CD14-positive monocyte (primary cell): ENCODE measurements at regions not wholly inside any gene's neighbourhood (a gene's known extent, or its start where the extent isn't known, plus 50 kb on each side); places are given as distances from the start of the nearest gene placed in this dataset.

Experiments used
- DNase-seq, 3 donors: peaks; one replicate each; pipeline ENCODE4 v3.0.0-alpha.2; 2011 to 2022
- H2AFZ ChIP-seq: 2 replicates; pipeline ENCODE4 v1.6.0; 2012; ENCODE audit warnings: mild to moderate bottlenecking, low read depth, low read length, inconsistent platforms; ENCODE audit not compliant: insufficient read depth, poor library complexity, severe bottlenecking
- H3K27ac ChIP-seq, 2 donors: 1 replicate in 1 of 2; 2 replicates in 1 of 2; pipeline ENCODE4 v1.5.1; 2012 to 2013; ENCODE audit warnings: low read length in 2 of 2, control low read depth in 1 of 2, inconsistent platforms in 1 of 2, low read depth in 1 of 2, mild to moderate bottlenecking in 1 of 2
- H3K27me3 ChIP-seq, 2 donors: one replicate each; pipeline versions ENCODE4 v1.6.0 to v1.6.1; 2011 to 2013; ENCODE audit warnings: low read length in 2 of 2; ENCODE audit not compliant: control insufficient read depth in 2 of 2, insufficient read depth in 2 of 2
- H3K36me3 ChIP-seq, 2 donors: replicated peaks in 1 of 2; 1 replicate in 1 of 2; 2 replicates in 1 of 2; pipeline versions ENCODE4 v1.5.1 to v1.6.1; 2012 to 2013; ENCODE audit warnings: low read length in 2 of 2, control low read depth in 1 of 2, inconsistent platforms in 1 of 2, mild to moderate bottlenecking in 1 of 2; ENCODE audit not compliant: insufficient read depth in 2 of 2, control insufficient read depth in 1 of 2
- H3K4me1 ChIP-seq, 2 donors: 1 replicate in 1 of 2; 2 replicates in 1 of 2; pipeline versions ENCODE4 v1.5.1 to v1.6.1; 2012 to 2013; ENCODE audit warnings: low read length in 2 of 2, control low read depth in 1 of 2, inconsistent platforms in 1 of 2, mild to moderate bottlenecking in 1 of 2, moderate library complexity in 1 of 2; ENCODE audit not compliant: insufficient read depth in 2 of 2, control insufficient read depth in 1 of 2
- H3K4me2 ChIP-seq: replicated peaks from 2 replicates; pipeline ENCODE3; 2012; ENCODE audit warnings: low read length, moderate library complexity, mild to moderate bottlenecking; ENCODE audit not compliant: poor library complexity, severe bottlenecking; ENCODE audit errors: extremely low read depth
- H3K4me3 ChIP-seq, 3 experiments: fragments of 200-600 bp in 1 of 3; sonication (generic) in 1 of 3; replicated peaks in 1 of 3; 1 replicate in 2 of 3; 2 replicates in 1 of 3; pipeline ENCODE4 v1.5.1; 2011 to 2013; ENCODE audit warnings: low read length in 3 of 3, mild to moderate bottlenecking in 3 of 3, control low read depth in 2 of 3, low read depth in 2 of 3, inconsistent platforms in 1 of 3, moderate library complexity in 1 of 3
- H3K79me2 ChIP-seq: 2 replicates; pipeline ENCODE4 v1.6.0; 2012; ENCODE audit warnings: mild to moderate bottlenecking, control low read depth, inconsistent platforms, low read length, moderate library complexity; ENCODE audit not compliant: insufficient read depth
- H3K9ac ChIP-seq: 2 replicates; pipeline ENCODE4 v1.6.0; 2017; ENCODE audit warnings: low read length, mild to moderate bottlenecking; ENCODE audit not compliant: insufficient read depth, poor library complexity, severe bottlenecking
- H3K9me3 ChIP-seq, 2 donors: replicated peaks in 1 of 2; 1 replicate in 1 of 2; 2 replicates in 1 of 2; pipeline versions ENCODE4 v1.5.1 to v1.6.1; 2012 to 2013; ENCODE audit warnings: low read length in 2 of 2, control low read depth in 1 of 2; ENCODE audit not compliant: control insufficient read depth in 1 of 2, insufficient read depth in 1 of 2
- H4K20me1 ChIP-seq: 2 replicates; pipeline ENCODE4 v1.6.0; 2012; ENCODE audit warnings: mild to moderate bottlenecking, low read length, control low read depth, moderate library complexity; ENCODE audit not compliant: insufficient read depth
- H3K27ac Mint-ChIP-seq, 7 donors: one replicate each; pipeline ENCODE4 v1.8.0; 2020; ENCODE audit warnings: mild to moderate bottlenecking in 7 of 7, mixed read lengths in 7 of 7, moderate library complexity in 6 of 7, inconsistent platforms in 2 of 7
- H3K27me3 Mint-ChIP-seq, 3 donors: one replicate each; pipeline ENCODE4 v1.8.0; 2021 to 2022; ENCODE audit warnings: low read depth in 3 of 3, mild to moderate bottlenecking in 3 of 3, mixed read lengths in 3 of 3, moderate library complexity in 3 of 3, inconsistent platforms in 1 of 3
- H3K36me3 Mint-ChIP-seq, 2 donors: one replicate each; pipeline ENCODE4 v1.8.0; 2020; ENCODE audit warnings: mixed read lengths in 2 of 2, inconsistent platforms in 1 of 2, mild to moderate bottlenecking in 1 of 2
- H3K4me1 Mint-ChIP-seq: one replicate; pipeline ENCODE4 v1.8.0; 2020; ENCODE audit warnings: mild to moderate bottlenecking, mixed read lengths
- H3K4me3 Mint-ChIP-seq, 2 donors: one replicate each; pipeline ENCODE4 v1.8.0; 2020; ENCODE audit warnings: mild to moderate bottlenecking in 2 of 2, mixed read lengths in 2 of 2, moderate library complexity in 1 of 2
- H3K9me3 Mint-ChIP-seq, 7 donors: one replicate each; pipeline ENCODE4 v1.8.0; 2020 to 2022; ENCODE audit warnings: mixed read lengths in 7 of 7, mild to moderate bottlenecking in 6 of 7, moderate library complexity in 6 of 7, inconsistent platforms in 2 of 7
- WGBS: methylation state at CpG from one replicate; pipeline ENCODE4 v1.1.5; 2013; ENCODE audit warnings: missing lambda C conversion rate; ENCODE audit not compliant: insufficient coverage; 5-methylcytosine and 5-hydroxymethylcytosine counted together
- intact Hi-C, 2 donors: fragments of 100-400 bp; cut with micrococcal nuclease; formaldehyde crosslinking; loops; one replicate each; pipeline versions ENCODE4 v1.15.0 to v1.15.1; 2023
- TF ChIP-seq, protein P1 (sequence below): fragments of 200-600 bp; IDR thresholded peaks from one replicate; pipeline ENCODE4 v1.8.0; 2022; ENCODE audit warnings: antibody characterized with exemption, mild to moderate bottlenecking

DNA sequence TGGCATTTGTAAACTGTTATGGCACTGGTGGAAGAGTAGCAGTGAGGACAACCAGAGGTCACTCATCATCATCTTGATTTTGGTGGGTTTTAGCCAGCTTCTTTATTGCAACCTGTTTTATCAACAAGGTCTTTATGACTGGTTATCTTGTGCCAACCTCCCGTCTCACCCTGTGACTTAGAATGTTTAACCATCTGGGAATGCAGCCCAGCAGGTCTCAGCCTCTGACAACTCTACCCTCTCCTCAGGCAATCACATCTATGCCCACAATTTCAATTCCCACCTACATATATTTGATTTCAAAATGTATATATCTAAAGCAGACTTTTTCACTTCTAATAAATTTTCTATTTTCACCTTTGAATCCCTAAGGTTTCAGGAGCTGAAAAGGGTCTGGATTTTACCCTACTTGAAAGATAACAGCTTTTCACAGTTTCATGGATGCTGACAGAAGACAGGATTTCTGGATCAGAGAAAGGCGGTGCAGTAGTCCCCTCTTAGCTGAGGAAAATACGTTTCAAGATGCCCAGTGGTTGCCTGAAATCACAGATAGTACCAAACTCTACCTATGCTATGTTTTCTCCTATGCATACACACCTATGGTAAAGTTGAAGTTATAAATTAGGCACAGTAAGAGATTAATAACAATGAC lies 1171.8 kb downstream of the DIAPH3 start:
- Histone ChIP-seq H3K4me2 (no peak overlapping the region), H4K20me1 (no peaks in the 10 kb centered on the region), H2AFZ (no peak overlapping the region), H3K27ac (no peak overlapping the region), H3K79me2 (no peaks in the 10 kb centered on the region), H3K27me3 (no peaks in the 10 kb centered on the region), H3K36me3 (no peaks in the 10 kb centered on the region), H3K9ac (no peak overlapping the region), H3K4me3 (no peak overlapping the region), H3K9me3 (no peaks in the 10 kb centered on the region), H3K4me1 (no peaks in the 10 kb centered on the region)
- Mint-ChIP-seq H3K27me3 (peaks cover 0 to 1% (median 0%) of the 10 kb centered on the region in 3 donors), H3K4me3 (no peak overlapping the region), H3K36me3 (no peaks in the 10 kb centered on the region), H3K4me1 (no peaks in the 10 kb centered on the region), H3K9me3 (peaks cover 0 to 3% (median 0%) of the 10 kb centered on the region in 7 donors), H3K27ac (no peak overlapping the region)
- intact Hi-C loops, result no loop called here
- DNase-seq, result no peak
- no CpG with 5 or more reads among the region's 3 CpGs for WGBS
- TF ChIP-seq, protein P1, sequence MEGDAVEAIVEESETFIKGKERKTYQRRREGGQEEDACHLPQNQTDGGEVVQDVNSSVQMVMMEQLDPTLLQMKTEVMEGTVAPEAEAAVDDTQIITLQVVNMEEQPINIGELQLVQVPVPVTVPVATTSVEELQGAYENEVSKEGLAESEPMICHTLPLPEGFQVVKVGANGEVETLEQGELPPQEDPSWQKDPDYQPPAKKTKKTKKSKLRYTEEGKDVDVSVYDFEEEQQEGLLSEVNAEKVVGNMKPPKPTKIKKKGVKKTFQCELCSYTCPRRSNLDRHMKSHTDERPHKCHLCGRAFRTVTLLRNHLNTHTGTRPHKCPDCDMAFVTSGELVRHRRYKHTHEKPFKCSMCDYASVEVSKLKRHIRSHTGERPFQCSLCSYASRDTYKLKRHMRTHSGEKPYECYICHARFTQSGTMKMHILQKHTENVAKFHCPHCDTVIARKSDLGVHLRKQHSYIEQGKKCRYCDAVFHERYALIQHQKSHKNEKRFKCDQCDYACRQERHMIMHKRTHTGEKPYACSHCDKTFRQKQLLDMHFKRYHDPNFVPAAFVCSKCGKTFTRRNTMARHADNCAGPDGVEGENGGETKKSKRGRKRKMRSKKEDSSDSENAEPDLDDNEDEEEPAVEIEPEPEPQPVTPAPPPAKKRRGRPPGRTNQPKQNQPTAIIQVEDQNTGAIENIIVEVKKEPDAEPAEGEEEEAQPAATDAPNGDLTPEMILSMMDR, result no peak

DNA sequence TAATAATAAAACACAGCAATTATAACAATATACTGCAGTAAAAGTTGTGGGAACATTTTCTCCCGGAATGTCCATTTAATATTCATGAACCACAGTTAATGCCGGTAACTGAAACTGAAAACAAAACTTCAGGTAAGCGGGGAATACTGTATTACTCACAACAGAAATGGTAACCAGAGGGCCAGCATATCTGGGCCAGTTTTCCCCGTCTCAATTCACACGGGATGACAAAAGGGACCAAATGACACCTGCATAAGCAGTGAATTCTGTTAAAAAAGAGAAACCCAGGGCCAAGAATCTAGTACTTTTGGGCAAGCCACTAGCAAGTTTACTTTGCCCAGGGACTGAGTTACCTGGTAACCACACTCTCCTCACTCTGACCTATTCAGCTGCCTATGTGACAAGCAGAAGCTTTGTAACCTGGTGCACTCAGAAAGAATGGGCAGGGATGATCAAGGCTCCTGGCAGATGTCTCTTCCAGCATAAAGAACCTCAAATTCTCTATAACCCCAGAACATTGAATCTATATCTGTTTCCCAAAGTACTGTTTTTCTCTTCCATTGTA lies 1171.2 kb downstream of the DIAPH3 start:
- Mint-ChIP-seq H3K9me3 (peaks cover 0 to 3% (median 0%) of the 10 kb centered on the region in 7 donors), H3K27me3 (peaks cover 0 to 1% (median 0%) of the 10 kb centered on the region in 3 donors), H3K4me3 (no peak overlapping the region), H3K4me1 (no peaks in the 10 kb centered on the region), H3K27ac (no peak overlapping the region), H3K36me3 (no peaks in the 10 kb centered on the region)
- H3K4me2 ChIP-seq, result no peak overlapping the region
- no peak overlapping the region for H2AFZ ChIP-seq
- H3K27me3 ChIP-seq, result no peaks in the 10 kb centered on the region
- no peak overlapping the region for H3K4me3 ChIP-seq
- intact Hi-C loops, result no loop called here
- no peak for DNase-seq
- no peaks in the 10 kb centered on the region for H3K4me1 ChIP-seq
- H3K36me3 ChIP-seq, result no peaks in the 10 kb centered on the region
- H3K9ac ChIP-seq, result no peak overlapping the region
- H4K20me1 ChIP-seq, result no peaks in the 10 kb centered on the region
- TF ChIP-seq, protein P1, result no peak
- no peaks in the 10 kb centered on the region for H3K79me2 ChIP-seq
- H3K27ac ChIP-seq, result no peak overlapping the region
- 93% methylated on average over 3 of the region's 5 CpGs for WGBS
- H3K9me3 ChIP-seq, result no peaks in the 10 kb centered on the region
